Endothelial cell of umbilical vein (primary cell): ENCODE measurements at regions not wholly inside any gene's neighbourhood (a gene's known extent, or its start where the extent isn't known, plus 50 kb on each side); places are given as distances from the start of the nearest gene placed in this dataset.
A peak's percentile ranks its signal among the peaks of the same experiment; 100 is the strongest.

Source experiments
- BruUV-seq: library from RNA; stranded (reverse); fragments of 400-500 nt; replicated peaks from 2 replicates; lab custom pipeline; 2021; lab: Mats Ljungman, UMichigan
- CTCF ChIA-PET: fragments of 300-600, 350-600 bp; sonication (Branson Sonifier 250); formaldehyde crosslinking; loops from one replicate; lab custom pipeline; 2021; ENCODE audit warnings: antibody characterized with exemption, inconsistent platforms; lab: Charles Lee
- POLR2A ChIA-PET: fragments of 300-600, 350-600 bp; sonication (Branson Sonifier 250); formaldehyde crosslinking; loops from one replicate; lab custom pipeline; 2021; ENCODE audit warnings: antibody characterized with exemption, inconsistent platforms; lab: Charles Lee
- DNase-seq: peaks from one replicate; pipeline ENCODE4 v3.0.0-alpha.2; 2011; ENCODE audit warnings: low read depth, low spot score
- FAIRE-seq: peaks from 2 replicates; lab custom pipeline; 2011; peaks lifted over from hg19 to GRCh38; lab: Jason Lieb, UNC
- H2AFZ ChIP-seq: 2 replicates; pipeline ENCODE4 v1.6.0; 2012; ENCODE audit warnings: low read depth, low read length, control low read depth, inconsistent platforms
- H3K27ac ChIP-seq: 2 replicates; pipeline ENCODE4 v1.5.1; 2011; ENCODE audit warnings: low read depth, mild to moderate bottlenecking, control low read depth, low read length, moderate library complexity; ENCODE audit not compliant: insufficient read depth
- H3K27me3 ChIP-seq, 2 experiments: 2 replicates each; pipeline versions ENCODE4 v1.6.0 to v1.6.1; 2011; ENCODE audit warnings: low read length in 2 of 2, mixed read lengths in 1 of 2; ENCODE audit not compliant: control insufficient read depth in 2 of 2, insufficient read depth in 2 of 2
- H3K36me3 ChIP-seq, 2 experiments: 2 replicates in 1 of 2; 3 replicates in 1 of 2; pipeline ENCODE4 v1.5.1; 2011; ENCODE audit warnings: low read length in 2 of 2, mild to moderate bottlenecking in 1 of 2, moderate library complexity in 1 of 2; ENCODE audit not compliant: control insufficient read depth in 2 of 2, insufficient read depth in 2 of 2; ENCODE audit errors: extremely low read depth in 1 of 2
- H3K4me1 ChIP-seq: 3 replicates; pipeline ENCODE4 v1.5.1; 2011; ENCODE audit warnings: mild to moderate bottlenecking, low read length; ENCODE audit not compliant: control insufficient read depth, insufficient read depth; ENCODE audit errors: extremely low read depth
- H3K4me2 ChIP-seq: 2 replicates; pipeline ENCODE4 v1.6.1; 2011; ENCODE audit warnings: low read length, control low read depth, mixed read lengths; ENCODE audit not compliant: insufficient read depth
- H3K4me3 ChIP-seq, 3 experiments: fragments of 200-600 bp in 1 of 3; sonication (generic), shearing (Covaris generic) in 1 of 3; replicated peaks in 1 of 3; 2 replicates each; pipeline ENCODE4 v1.5.1; 2011 to 2016; ENCODE audit warnings: control low read depth in 3 of 3, low read length in 3 of 3, mild to moderate bottlenecking in 2 of 3, inconsistent platforms in 1 of 3, low read depth in 1 of 3, moderate library complexity in 1 of 3; ENCODE audit not compliant: insufficient read depth in 1 of 3
- H3K79me2 ChIP-seq: 2 replicates; pipeline ENCODE4 v1.6.0; 2012; ENCODE audit warnings: low read length, inconsistent platforms; ENCODE audit not compliant: control insufficient read depth, insufficient read depth
- H3K9ac ChIP-seq: replicated peaks from 2 replicates; pipeline ENCODE3; 2011; ENCODE audit warnings: low read length, control low read depth; ENCODE audit not compliant: insufficient read depth; ENCODE audit errors: extremely low read depth
- H3K9me1 ChIP-seq: replicated peaks from 3 replicates; pipeline ENCODE4 v1.6.0; 2011; ENCODE audit warnings: mild to moderate bottlenecking, low read length; ENCODE audit not compliant: control insufficient read depth, insufficient read depth; ENCODE audit errors: extremely low read depth
- H3K9me3 ChIP-seq: replicated peaks from 2 replicates; pipeline ENCODE4 v1.5.1; 2012; ENCODE audit warnings: low read length, inconsistent platforms; ENCODE audit not compliant: control insufficient read depth, insufficient read depth
- H4K20me1 ChIP-seq: replicated peaks from 2 replicates; pipeline ENCODE3; 2011; ENCODE audit warnings: mild to moderate bottlenecking, low read length; ENCODE audit not compliant: control insufficient read depth, insufficient read depth; ENCODE audit errors: extremely low read depth
- EZH2 ChIP-seq: IDR thresholded peaks from 2 replicates; pipeline ENCODE4 v1.6.1; 2012; ENCODE audit warnings: borderline replicate concordance, low read depth, mild to moderate bottlenecking, moderate library complexity, low read length, inconsistent platforms; ENCODE audit not compliant: severe bottlenecking
- FOS ChIP-seq: IDR thresholded peaks from 2 replicates; pipeline ENCODE4 v1.6.1; 2011; ENCODE audit warnings: mild to moderate bottlenecking, low read length, moderate library complexity, borderline replicate concordance; ENCODE audit not compliant: insufficient read depth
- GATA2 ChIP-seq: IDR thresholded peaks from 2 replicates; pipeline ENCODE4 v1.7.0; 2011; ENCODE audit warnings: low read depth, mild to moderate bottlenecking, moderate library complexity, mixed read lengths, low read length; ENCODE audit not compliant: insufficient read length, insufficient read depth
- JUN ChIP-seq: IDR thresholded peaks from 2 replicates; pipeline ENCODE4 v1.6.1; 2011; ENCODE audit warnings: borderline replicate concordance, low read depth; ENCODE audit not compliant: insufficient read length, insufficient read depth
- MAX ChIP-seq: IDR thresholded peaks from 2 replicates; pipeline ENCODE4 v1.6.1; 2011; ENCODE audit not compliant: insufficient read depth, insufficient read length
- MYC ChIP-seq: IDR thresholded peaks from one replicate; pipeline ENCODE4 v1.6.1; 2011; ENCODE audit warnings: mild to moderate bottlenecking, low read depth, low read length
- POLR2A ChIP-seq: IDR thresholded peaks from 2 replicates; pipeline ENCODE4 v1.6.1; 2012; ENCODE audit warnings: low read depth, mild to moderate bottlenecking, control low read depth, low read length
- POLR2AphosphoS5 ChIP-seq: IDR thresholded peaks from 2 replicates; pipeline ENCODE4 v1.6.1; 2012; ENCODE audit warnings: low read depth, mild to moderate bottlenecking, control low read depth, low read length, moderate library complexity; ENCODE audit not compliant: insufficient read depth
- dilution Hi-C: fragments of 300-500 bp; cut with MboI; formaldehyde crosslinking; loops from one replicate; pipeline ENCODE4 v1.15.0; 2019; ENCODE audit warnings: low sequenced_read_pairs; ENCODE audit not compliant: extremely low pct_ligation_motif_present
- intact Hi-C: fragments of 100-400 bp; cut with micrococcal nuclease; formaldehyde crosslinking; loops from one replicate; pipeline ENCODE4 v1.10.0; 2022
- TF ChIP-seq, protein P1 (sequence below), 2 donors: IDR thresholded peaks; 1 replicate in 1 of 2; 2 replicates in 1 of 2; pipeline ENCODE4 v1.5.1; 2011; ENCODE audit warnings: low read length in 2 of 2, mild to moderate bottlenecking in 2 of 2, moderate library complexity in 2 of 2, control low read depth in 1 of 2, inconsistent platforms in 1 of 2, low read depth in 1 of 2; ENCODE audit not compliant: insufficient read depth in 1 of 2; ENCODE audit errors: extremely low read depth in 1 of 2

- dilution Hi-C loops, result no loop called here
- DNase-seq (no peak), FAIRE-seq (no peak)
- CTCF ChIA-PET, result no interaction called here
- POLR2A ChIA-PET, result no interaction called here
- no peak overlapping the region for H3K4me3 ChIP-seq
- no peak overlapping the region for H3K9ac ChIP-seq
- no peaks in the 10 kb centered on the region for H3K4me1 ChIP-seq
- H3K27ac ChIP-seq, result no peak overlapping the region
- H2AFZ ChIP-seq, result no peak overlapping the region
- H3K27me3 ChIP-seq, result no peaks in the 10 kb centered on the region
- BruUV-seq, result no TSS peak
- no peaks in the 10 kb centered on the region for H3K36me3 ChIP-seq
- TF ChIP-seq POLR2A (no peak), POLR2AphosphoS5 (no peak)
- H4K20me1 ChIP-seq, result no peaks in the 10 kb centered on the region
- no peaks in the 10 kb centered on the region for H3K9me1 ChIP-seq
- no peaks in the 10 kb centered on the region for H3K9me3 ChIP-seq
- H3K4me2 ChIP-seq, result no peak overlapping the region
- intact Hi-C loops, result no loop called here
- H3K79me2 ChIP-seq, result no peaks in the 10 kb centered on the region
Observed at GRCh38 chr18:22482948-22483347, 65.2 kb upstream of the CTAGE1 start.

- Histone ChIP-seq H3K79me2 (no peaks in the 10 kb centered on the region), H3K9me1 (no peaks in the 10 kb centered on the region), H3K4me1 (no peaks in the 10 kb centered on the region), H3K4me2 (no peak overlapping the region), H2AFZ (peak overlapping the region; percentile 35), H3K4me3 (no peak overlapping the region), H3K36me3 (no peaks in the 10 kb centered on the region), H3K9ac (no peak overlapping the region), H3K9me3 (no peaks in the 10 kb centered on the region), H3K27me3 (no peaks in the 10 kb centered on the region), H3K27ac (no peak overlapping the region), H4K20me1 (no peaks in the 10 kb centered on the region)
- TF ChIP-seq GATA2 (no peak), MAX (no peak), POLR2A (no peak), MYC (no peak), JUN (no peak), EZH2 (no peak), FOS (no peak), POLR2AphosphoS5 (no peak)
- TF ChIP-seq, protein P1, sequence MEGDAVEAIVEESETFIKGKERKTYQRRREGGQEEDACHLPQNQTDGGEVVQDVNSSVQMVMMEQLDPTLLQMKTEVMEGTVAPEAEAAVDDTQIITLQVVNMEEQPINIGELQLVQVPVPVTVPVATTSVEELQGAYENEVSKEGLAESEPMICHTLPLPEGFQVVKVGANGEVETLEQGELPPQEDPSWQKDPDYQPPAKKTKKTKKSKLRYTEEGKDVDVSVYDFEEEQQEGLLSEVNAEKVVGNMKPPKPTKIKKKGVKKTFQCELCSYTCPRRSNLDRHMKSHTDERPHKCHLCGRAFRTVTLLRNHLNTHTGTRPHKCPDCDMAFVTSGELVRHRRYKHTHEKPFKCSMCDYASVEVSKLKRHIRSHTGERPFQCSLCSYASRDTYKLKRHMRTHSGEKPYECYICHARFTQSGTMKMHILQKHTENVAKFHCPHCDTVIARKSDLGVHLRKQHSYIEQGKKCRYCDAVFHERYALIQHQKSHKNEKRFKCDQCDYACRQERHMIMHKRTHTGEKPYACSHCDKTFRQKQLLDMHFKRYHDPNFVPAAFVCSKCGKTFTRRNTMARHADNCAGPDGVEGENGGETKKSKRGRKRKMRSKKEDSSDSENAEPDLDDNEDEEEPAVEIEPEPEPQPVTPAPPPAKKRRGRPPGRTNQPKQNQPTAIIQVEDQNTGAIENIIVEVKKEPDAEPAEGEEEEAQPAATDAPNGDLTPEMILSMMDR (IDR thresholded peaks at IDR 0.05; ENCODE audit: extremely low read depth in 1 of 2, insufficient read depth in 1 of 2, low read depth in 1 of 2, low read length in 2 of 2), result no peak
- CTCF ChIA-PET, result no interaction called here
- FAIRE-seq, result no peak
- dilution Hi-C loops (no loop called here), intact Hi-C loops (no loop called here)
- BruUV-seq, result no TSS peak
- POLR2A ChIA-PET, result no interaction called here
- no peak for DNase-seq
Observed at GRCh38 chr18:22483407-22483806, 65.7 kb upstream of the CTAGE1 start.
